Mesendoderm (in vitro differentiated cells): ENCODE measurements at regions not wholly inside any gene's neighbourhood (a gene's known extent, or its start where the extent isn't known, plus 50 kb on each side); places are given as distances from the start of the nearest gene placed in this dataset.

Experiments
- DNase-seq: peaks from one replicate; pipeline ENCODE4 v3.0.0; 2013
- H2AK5ac ChIP-seq: 2 replicates; pipeline ENCODE4 v1.6.1; 2013; ENCODE audit warnings: low read length, inconsistent platforms
- H2BK120ac ChIP-seq: 2 replicates; pipeline ENCODE4 v1.6.1; 2013; ENCODE audit warnings: low read depth, mild to moderate bottlenecking, low read length, moderate library complexity, mixed read lengths
- H2BK15ac ChIP-seq: replicated peaks from 2 replicates; pipeline ENCODE4 v1.6.1; 2013; ENCODE audit warnings: low read depth, mild to moderate bottlenecking, moderate library complexity
- H2BK5ac ChIP-seq: 2 replicates; pipeline ENCODE4 v1.6.1; 2013; ENCODE audit warnings: low read length, inconsistent platforms
- H3K18ac ChIP-seq: 2 replicates; pipeline ENCODE4 v1.6.1; 2013; ENCODE audit warnings: mild to moderate bottlenecking, low read length, mixed read lengths
- H3K23ac ChIP-seq: one replicate; pipeline ENCODE4 v1.6.1; 2013; ENCODE audit warnings: low read length
- H3K27ac ChIP-seq: 2 replicates; pipeline ENCODE4 v1.5.1; 2013; ENCODE audit warnings: low read depth, mild to moderate bottlenecking, inconsistent platforms, low read length, moderate library complexity
- H3K27me3 ChIP-seq: 2 replicates; pipeline ENCODE4 v1.6.1; 2013; ENCODE audit warnings: low read length, control low read depth, mild to moderate bottlenecking, inconsistent platforms; ENCODE audit not compliant: insufficient read depth, poor library complexity
- H3K36me3 ChIP-seq: 2 replicates; pipeline ENCODE4 v1.6.1; 2013; ENCODE audit warnings: low read length, inconsistent platforms; ENCODE audit not compliant: control insufficient read depth, insufficient read depth
- H3K4ac ChIP-seq: one replicate; pipeline ENCODE4 v1.6.1; 2013; ENCODE audit warnings: low read depth, mild to moderate bottlenecking, low read length, moderate library complexity
- H3K4me1 ChIP-seq: 2 replicates; pipeline ENCODE4 v1.6.1; 2013; ENCODE audit warnings: low read depth, low read length, inconsistent platforms; ENCODE audit not compliant: control insufficient read depth
- H3K4me2 ChIP-seq: 2 replicates; pipeline ENCODE4 v1.6.1; 2013; ENCODE audit warnings: low read length
- H3K4me3 ChIP-seq: 2 replicates; pipeline ENCODE4 v1.5.1; 2013; ENCODE audit warnings: mild to moderate bottlenecking, low read length
- H3K56ac ChIP-seq: one replicate; pipeline ENCODE4 v1.6.1; 2013; ENCODE audit warnings: low read length
- H3K79me1 ChIP-seq: 2 replicates; pipeline ENCODE4 v1.6.1; 2013; ENCODE audit warnings: low read length, inconsistent platforms
- H3K79me2 ChIP-seq: 2 replicates; pipeline ENCODE4 v1.6.1; 2013; ENCODE audit warnings: mild to moderate bottlenecking, low read length; ENCODE audit not compliant: control insufficient read depth, insufficient read depth
- H3K9ac ChIP-seq: 2 replicates; pipeline ENCODE4 v1.6.1; 2013; ENCODE audit warnings: low read length, inconsistent platforms
- H4K5ac ChIP-seq: one replicate; pipeline ENCODE4 v1.6.1; 2013; ENCODE audit warnings: low read length
- H4K8ac ChIP-seq: one replicate; pipeline ENCODE4 v1.6.1; 2013; ENCODE audit warnings: low read depth, mild to moderate bottlenecking, control low read depth, low read length, moderate library complexity
- WGBS: extraction: QIAGEN DNeasy Blood & Tissue Kit; methylation state at CpG from one replicate; pipeline ENCODE4 v1.1.7; 2013; ENCODE audit warnings: low lambda C conversion rate, missing lambda C conversion rate; ENCODE audit not compliant: insufficient coverage; ENCODE audit errors: extremely low coverage; 5-methylcytosine and 5-hydroxymethylcytosine counted together

DNA sequence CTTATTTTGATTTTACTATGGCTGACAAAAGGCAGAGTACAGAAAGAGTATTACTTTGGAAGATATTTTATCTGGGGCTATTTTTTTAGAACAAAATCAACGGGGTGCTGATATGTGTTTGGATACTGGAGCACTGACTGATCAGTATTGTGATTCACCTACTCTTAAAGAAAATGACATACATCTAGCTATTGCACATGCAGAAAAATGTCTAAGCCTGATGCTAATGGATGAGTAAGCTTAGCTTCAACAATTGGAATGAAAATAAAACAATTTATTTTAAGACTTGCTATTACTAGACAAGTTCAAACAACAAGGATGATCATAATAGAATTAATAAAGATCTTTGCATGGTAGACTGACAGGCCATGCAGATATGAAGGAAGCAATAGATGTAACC, 262.0 kb downstream of the PPP1R2C start:
- Histone ChIP-seq H3K36me3 (no peaks in the 10 kb centered on the region), H4K8ac (no peak overlapping the region), H3K4ac (no peak overlapping the region), H3K56ac (no peak overlapping the region), H4K5ac (no peak overlapping the region), H3K27me3 (no peaks in the 10 kb centered on the region), H3K9ac (no peak overlapping the region), H2BK5ac (no peak overlapping the region), H3K18ac (no peak overlapping the region), H3K4me1 (no peaks in the 10 kb centered on the region), H2BK15ac (no peak overlapping the region), H2AK5ac (no peak overlapping the region), H3K23ac (no peak overlapping the region), H3K4me2 (no peak overlapping the region), H3K27ac (no peak overlapping the region), H3K79me1 (no peaks in the 10 kb centered on the region), H3K4me3 (no peak overlapping the region), H2BK120ac (no peak overlapping the region), H3K79me2 (no peaks in the 10 kb centered on the region)
- WGBS, result no CpG with 5 or more reads among the region's 1 CpG
- no peak for DNase-seq

DNA sequence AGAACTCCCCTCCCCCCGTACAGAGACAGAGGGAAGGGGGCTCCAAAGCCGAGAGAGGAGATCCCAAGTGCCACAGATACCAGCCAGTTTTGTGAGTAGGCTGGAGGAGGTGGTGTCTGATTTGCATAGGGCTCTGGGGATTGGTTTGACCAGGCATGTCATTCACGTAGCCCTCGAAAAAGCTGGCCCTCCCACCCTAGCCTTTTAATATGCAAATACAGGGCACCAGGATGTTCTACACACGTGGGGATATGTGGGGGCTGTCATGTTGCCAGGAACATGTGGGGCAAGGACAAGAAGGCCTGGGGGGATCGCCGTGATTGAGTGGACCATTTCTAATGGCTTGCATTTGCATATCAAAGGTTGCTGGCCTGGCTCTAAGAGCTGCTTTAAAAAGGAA, 272.9 kb downstream of the PPP1R2C start:
- Histone ChIP-seq H3K4me3 (no peak overlapping the region), H2AK5ac (no peak overlapping the region), H3K79me2 (no peaks in the 10 kb centered on the region), H3K9ac (no peak overlapping the region), H2BK120ac (no peak overlapping the region), H2BK15ac (no peak overlapping the region), H3K27me3 (no peaks in the 10 kb centered on the region), H3K36me3 (no peaks in the 10 kb centered on the region), H4K5ac (no peak overlapping the region), H3K79me1 (no peaks in the 10 kb centered on the region), H3K18ac (no peak overlapping the region), H3K4me1 (no peaks in the 10 kb centered on the region), H3K4ac (no peak overlapping the region), H3K23ac (no peak overlapping the region), H3K56ac (no peak overlapping the region), H3K27ac (no peak overlapping the region), H2BK5ac (no peak overlapping the region), H3K4me2 (no peak overlapping the region), H4K8ac (no peak overlapping the region)
- no peak for DNase-seq
- WGBS, result no CpG with 5 or more reads among the region's 7 CpGs

DNA sequence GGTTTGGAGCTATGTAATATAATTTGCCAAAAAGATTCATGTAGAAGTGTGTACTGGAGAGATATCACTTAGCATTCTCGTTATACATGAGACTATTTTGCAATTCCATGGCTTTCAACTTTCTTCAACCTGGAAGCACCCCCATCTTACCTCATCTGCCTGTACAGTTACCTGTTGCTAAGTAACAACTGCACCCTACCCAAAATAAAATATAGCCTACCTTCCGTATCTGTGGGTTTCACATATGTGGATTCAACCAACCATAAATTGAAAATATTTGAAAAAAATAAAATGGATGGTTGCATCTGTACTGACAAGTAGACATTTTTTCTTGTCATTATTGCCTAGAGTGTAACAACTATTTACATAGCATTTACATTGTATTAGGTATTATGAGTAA, 278.3 kb downstream of the PPP1R2C start:
- Histone ChIP-seq H3K36me3 (no peaks in the 10 kb centered on the region), H3K56ac (no peak overlapping the region), H2AK5ac (no peak overlapping the region), H3K79me2 (no peaks in the 10 kb centered on the region), H3K18ac (no peak overlapping the region), H3K4me3 (no peak overlapping the region), H2BK5ac (no peak overlapping the region), H3K23ac (no peak overlapping the region), H3K27ac (no peak overlapping the region), H2BK120ac (no peak overlapping the region), H4K5ac (no peak overlapping the region), H3K4me2 (no peak overlapping the region), H3K4ac (no peak overlapping the region), H3K79me1 (no peaks in the 10 kb centered on the region), H3K4me1 (no peaks in the 10 kb centered on the region), H2BK15ac (no peak overlapping the region), H3K27me3 (no peaks in the 10 kb centered on the region), H3K9ac (no peak overlapping the region), H4K8ac (no peak overlapping the region)
- no peak for DNase-seq
- no CpG with 5 or more reads among the region's 2 CpGs for WGBS

DNA sequence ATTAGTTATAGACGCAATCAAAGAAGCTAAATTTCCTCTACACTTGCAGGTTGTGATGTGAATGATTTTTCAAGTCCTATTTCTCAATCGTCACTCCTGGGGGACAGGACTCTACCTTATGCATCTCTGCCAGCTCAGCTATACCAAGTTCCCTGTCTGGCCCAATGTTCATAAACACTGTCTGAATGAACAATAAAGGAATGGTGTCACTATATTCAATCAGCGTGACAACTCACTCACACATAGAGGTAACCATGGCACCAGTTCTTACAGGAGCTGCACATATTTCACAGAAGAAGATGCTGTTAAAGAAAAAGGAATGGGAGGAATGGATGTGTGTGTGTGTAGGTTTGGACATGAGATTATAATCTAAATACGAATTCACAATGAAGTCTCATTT, 280.6 kb downstream of the PPP1R2C start:
- H3K27ac ChIP-seq, result no peak overlapping the region
- no peak overlapping the region for H2AK5ac ChIP-seq
- no peak overlapping the region for H2BK15ac ChIP-seq
- no peaks in the 10 kb centered on the region for H3K27me3 ChIP-seq
- H4K5ac ChIP-seq, result no peak overlapping the region
- no peaks in the 10 kb centered on the region for H3K79me1 ChIP-seq
- no peak for DNase-seq
- no peak overlapping the region for H4K8ac ChIP-seq
- no peak overlapping the region for H3K23ac ChIP-seq
- H3K4me2 ChIP-seq, result no peak overlapping the region
- H3K4me1 ChIP-seq, result no peaks in the 10 kb centered on the region
- no peak overlapping the region for H3K4ac ChIP-seq
- no peak overlapping the region for H3K9ac ChIP-seq
- no peaks in the 10 kb centered on the region for H3K79me2 ChIP-seq
- no peak overlapping the region for H3K56ac ChIP-seq
- H2BK120ac ChIP-seq, result no peak overlapping the region
- no peaks in the 10 kb centered on the region for H3K36me3 ChIP-seq
- WGBS, result no CpG with 5 or more reads among the region's 4 CpGs
- no peak overlapping the region for H2BK5ac ChIP-seq
- no peak overlapping the region for H3K4me3 ChIP-seq
- no peak overlapping the region for H3K18ac ChIP-seq

DNA sequence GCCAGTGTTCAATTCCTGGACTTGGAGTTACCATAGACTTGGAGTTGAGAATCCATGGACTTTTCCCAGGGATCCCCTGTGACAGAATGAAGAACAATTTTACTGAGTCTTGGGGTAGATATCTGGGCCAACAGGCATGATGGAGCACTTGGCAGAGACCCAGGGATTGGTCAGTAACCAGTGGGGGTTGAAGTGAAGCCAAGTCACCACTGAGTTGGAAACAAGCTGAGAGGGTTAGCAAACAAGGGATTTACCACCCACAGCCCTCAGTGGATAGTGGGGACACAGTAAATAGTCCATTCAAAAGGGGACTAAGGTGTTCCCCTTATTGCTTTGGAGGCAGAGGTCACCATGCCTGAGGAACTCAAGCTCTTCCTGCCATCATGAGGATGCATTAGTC, 281.7 kb downstream of the PPP1R2C start:
- H3K4ac ChIP-seq, result no peak overlapping the region
- no peak overlapping the region for H3K23ac ChIP-seq
- no peak overlapping the region for H3K4me3 ChIP-seq
- no peaks in the 10 kb centered on the region for H3K36me3 ChIP-seq
- H3K27ac ChIP-seq, result no peak overlapping the region
- H2BK15ac ChIP-seq, result no peak overlapping the region
- H3K18ac ChIP-seq, result no peak overlapping the region
- no peak overlapping the region for H3K9ac ChIP-seq
- H4K5ac ChIP-seq, result no peak overlapping the region
- no peaks in the 10 kb centered on the region for H3K79me1 ChIP-seq
- H2BK5ac ChIP-seq, result no peak overlapping the region
- no peak overlapping the region for H4K8ac ChIP-seq
- H3K27me3 ChIP-seq, result no peaks in the 10 kb centered on the region
- no peak for DNase-seq
- no peaks in the 10 kb centered on the region for H3K4me1 ChIP-seq
- no peak overlapping the region for H3K4me2 ChIP-seq
- H3K56ac ChIP-seq, result no peak overlapping the region
- no peak overlapping the region for H2BK120ac ChIP-seq
- no peaks in the 10 kb centered on the region for H3K79me2 ChIP-seq
- no peak overlapping the region for H2AK5ac ChIP-seq

DNA sequence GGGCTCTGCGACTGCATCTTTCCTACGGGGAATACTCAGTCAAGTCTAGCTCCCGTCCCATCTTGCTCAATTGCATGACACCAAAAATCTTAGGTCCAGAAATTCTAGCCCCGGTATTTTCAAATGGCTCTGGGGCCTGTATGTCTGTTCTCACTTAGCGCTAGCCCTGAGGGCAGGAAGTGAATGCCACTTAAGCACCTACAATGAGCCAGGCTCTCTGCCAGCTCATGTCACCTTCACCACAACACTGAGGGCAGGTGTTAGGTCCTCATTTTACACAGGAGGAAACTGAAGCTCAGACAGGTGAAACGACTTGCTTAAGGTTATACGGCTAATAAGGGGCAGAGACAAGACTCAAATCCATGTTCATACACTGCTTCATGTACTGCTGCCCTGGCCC, 282.8 kb downstream of the PPP1R2C start:
- Histone ChIP-seq H2AK5ac (no peak overlapping the region), H3K56ac (no peak overlapping the region), H2BK120ac (no peak overlapping the region), H4K8ac (no peak overlapping the region), H3K4me3 (no peak overlapping the region), H3K9ac (no peak overlapping the region), H3K4me1 (no peaks in the 10 kb centered on the region), H3K79me2 (no peaks in the 10 kb centered on the region), H3K36me3 (no peaks in the 10 kb centered on the region), H3K23ac (no peak overlapping the region), H3K79me1 (no peaks in the 10 kb centered on the region), H4K5ac (no peak overlapping the region), H3K4ac (no peak overlapping the region), H3K27me3 (no peaks in the 10 kb centered on the region), H2BK5ac (no peak overlapping the region), H3K18ac (no peak overlapping the region), H2BK15ac (no peak overlapping the region), H3K4me2 (no peak overlapping the region), H3K27ac (no peak overlapping the region)
- WGBS, result no CpG with 5 or more reads among the region's 7 CpGs
- DNase-seq, result no peak
